SH-SY5Y (cell line): ENCODE measurements at regions not wholly inside any gene's neighbourhood (a gene's known extent, or its start where the extent isn't known, plus 50 kb on each side); places are given as distances from the start of the nearest gene placed in this dataset.
A peak's percentile ranks its signal among the peaks of the same experiment; 100 is the strongest.

Experiments
- GATA2 ChIP-seq: IDR thresholded peaks from 2 replicates; pipeline ENCODE4 v1.6.1; 2011; ENCODE audit warnings: mild to moderate bottlenecking, low read depth, low read length
- GATA3 ChIP-seq: IDR thresholded peaks from 2 replicates; pipeline ENCODE4 v1.6.1; 2011; ENCODE audit warnings: low read depth, mild to moderate bottlenecking, low read length, moderate library complexity

GRCh38 chr9:126248680-126249079 lies 77.9 kb upstream of the MVB12B start:
- TF ChIP-seq GATA3 = no peak
- no peak for TF ChIP-seq GATA2

DNA sequence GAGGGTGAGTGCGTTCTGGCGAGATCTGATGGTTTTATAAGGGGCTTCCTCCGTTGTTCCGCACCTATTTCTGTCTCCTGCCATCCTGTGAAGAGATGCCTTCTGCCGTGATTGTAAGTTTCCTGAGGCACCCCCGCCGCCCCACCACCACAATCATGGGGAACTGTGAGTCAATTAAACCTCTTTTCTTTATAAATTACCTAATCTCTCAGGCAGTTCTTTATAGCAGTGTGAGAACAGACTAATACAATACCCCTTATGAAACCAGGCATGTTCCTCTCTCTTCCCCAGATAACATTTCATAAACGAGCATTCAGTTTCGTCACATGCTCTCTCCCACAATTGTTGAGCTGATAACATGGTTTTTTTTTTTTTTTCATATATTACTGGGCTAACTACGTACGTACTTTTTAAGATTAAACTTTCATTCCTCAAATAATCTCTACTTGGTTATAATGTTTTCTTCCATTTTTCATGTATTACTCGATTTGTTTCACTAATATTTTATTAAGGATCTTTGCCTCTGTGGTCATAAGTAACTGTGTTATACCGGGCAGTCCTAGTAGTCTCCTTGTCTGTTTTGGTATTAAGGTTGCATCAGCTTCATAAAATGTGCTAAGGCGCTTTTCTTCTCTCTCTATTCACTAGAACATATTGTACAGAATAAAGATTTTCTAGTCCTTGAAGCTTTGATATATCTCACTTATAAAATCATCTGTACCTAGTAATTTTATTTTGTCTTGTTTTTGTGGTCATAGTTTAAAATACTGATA lies 64.9 kb upstream of the MVB12B start:
- TF ChIP-seq GATA3 (no peak), GATA2 (no peak)

DNA sequence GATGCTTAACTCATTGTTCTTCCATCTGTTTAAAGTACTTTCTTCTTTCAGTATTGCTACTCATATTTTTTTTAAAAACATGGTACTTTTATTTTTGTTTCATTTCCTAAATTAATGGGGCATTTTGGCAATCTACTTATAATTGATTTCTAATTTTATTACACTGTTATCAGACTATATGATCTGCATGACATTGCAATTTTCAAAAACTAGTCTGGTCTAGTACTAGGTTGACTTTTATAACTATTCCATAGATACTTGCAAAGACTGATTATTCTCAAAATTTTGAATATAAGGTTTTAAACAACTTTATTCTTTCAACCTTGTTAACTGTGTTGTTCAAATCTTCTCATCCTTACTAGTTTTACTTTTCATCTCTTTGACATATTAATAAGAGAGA lies 63.9 kb upstream of the MVB12B start:
- no peak for TF ChIP-seq GATA3
- no peak for TF ChIP-seq GATA2

DNA sequence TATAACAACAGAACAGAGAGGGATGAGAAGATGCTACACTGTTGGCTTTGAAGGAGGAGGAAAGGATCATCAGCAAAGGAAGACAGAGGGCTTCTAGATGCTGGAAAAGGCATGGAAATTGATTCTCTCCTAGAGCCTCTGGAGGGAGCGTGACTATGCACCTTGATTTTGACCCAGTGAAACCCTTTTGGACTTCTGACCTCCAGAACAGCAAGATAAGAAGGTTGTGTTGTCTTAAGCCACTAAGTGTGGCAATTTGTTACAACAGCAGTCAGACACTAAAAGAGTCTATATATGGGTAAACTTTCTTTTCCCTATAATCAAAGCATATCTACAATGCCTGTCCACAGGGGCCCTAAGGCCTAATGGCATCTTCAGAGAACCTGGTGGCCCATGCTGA lies 56.1 kb upstream of the MVB12B start:
- TF ChIP-seq GATA2 = no peak
- TF ChIP-seq GATA3 = no peak

DNA sequence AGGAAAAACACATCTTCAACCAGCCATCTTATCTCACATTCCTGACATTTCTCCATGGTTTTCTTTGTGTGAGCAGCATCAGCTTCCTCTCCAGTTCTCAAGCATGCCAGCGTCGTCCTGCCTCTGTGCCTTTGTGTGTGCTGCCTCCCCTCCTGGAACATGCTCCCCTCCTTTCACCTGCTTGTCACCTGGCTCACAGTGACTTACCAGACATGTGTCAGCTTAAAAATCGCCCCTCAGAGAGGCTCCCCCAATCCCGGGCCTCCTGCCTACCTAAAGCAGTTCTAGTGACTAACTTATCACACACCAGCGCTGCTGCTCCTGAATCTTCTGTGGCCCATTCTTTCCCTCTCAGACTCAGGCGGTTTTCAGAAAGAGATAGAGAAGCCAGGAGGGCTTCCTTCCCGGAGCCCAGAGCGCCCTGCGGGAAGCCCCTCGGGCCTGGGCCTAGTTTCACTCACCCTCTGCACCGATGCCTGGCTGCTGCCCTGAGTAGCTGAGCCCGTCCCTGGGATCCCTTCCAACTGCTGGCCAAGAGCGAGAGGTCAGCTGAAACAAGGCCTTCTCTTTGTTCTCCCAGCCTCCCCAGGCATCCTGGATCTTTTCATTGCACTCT lies 51.1 kb upstream of the MVB12B start:
- no peak for TF ChIP-seq GATA3
- no peak for TF ChIP-seq GATA2

DNA sequence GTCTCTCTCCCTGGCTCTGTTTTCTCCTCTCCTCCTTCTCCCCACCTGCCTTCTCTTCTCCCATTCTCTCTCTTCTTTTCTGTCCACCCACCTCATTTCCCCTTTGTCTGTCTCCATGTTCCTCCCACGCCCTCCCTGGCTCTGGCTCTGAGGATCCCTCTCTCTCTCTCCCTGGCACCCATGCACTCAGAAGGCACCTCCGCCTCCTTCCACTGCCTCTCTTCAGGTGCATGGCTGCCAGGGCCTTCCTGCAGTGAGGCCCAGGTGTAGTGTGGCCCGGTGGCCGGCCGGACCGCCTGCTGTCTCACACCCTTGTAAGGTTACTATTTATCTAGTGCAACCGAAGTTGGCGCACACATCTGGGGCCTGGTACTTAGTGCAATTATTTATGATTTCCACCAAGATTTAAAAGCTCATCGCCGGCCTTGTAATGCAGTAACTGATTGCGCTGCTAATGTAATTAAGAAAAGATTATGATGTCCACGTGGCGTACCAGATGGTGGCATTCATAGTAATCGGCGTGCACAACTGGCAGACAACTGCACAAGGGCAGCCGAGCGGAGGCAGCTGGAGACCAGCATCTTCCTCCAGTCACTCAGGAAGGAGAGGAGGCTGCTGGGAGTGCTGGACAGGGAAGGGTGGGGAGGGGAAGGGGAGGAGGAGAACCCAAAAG lies 50.4 kb upstream of the MVB12B start:
- TF ChIP-seq GATA3 (0 out of 2 replicates have a peak, but pooled peaks have one; percentile 15), GATA2 (peak; percentile 64)
